ENCODE measurements at regions not wholly inside any gene's neighbourhood (a gene's known extent, or its start where the extent isn't known, plus 50 kb on each side); places are given as distances from the start of the nearest gene placed in this dataset.

DNA sequence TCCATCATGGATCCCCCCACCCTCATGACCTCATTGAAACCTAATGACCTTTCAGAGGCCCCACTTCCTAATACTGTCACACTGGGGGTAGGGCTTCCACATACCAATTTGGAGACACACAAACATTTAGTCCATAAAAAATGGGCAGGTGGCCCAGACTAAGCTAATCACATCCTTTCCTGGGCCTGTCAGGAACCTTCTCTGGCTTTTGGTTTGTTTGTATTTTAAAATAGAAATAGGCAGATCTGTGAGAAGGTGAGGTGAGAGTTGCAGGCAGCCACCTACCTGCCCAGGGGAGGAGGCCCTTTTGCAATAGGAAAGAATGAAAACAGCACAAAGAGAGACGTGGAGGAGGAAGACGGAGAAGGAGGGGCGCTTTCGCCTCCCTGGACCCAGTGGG lies 90.2 kb upstream of the BOD1 start:
- TF ChIP-seq CTCF (IDR thresholded peaks at IDR 0.05) (no peak), ZFX (IDR thresholded peaks at IDR 0.05; ENCODE audit: borderline replicate concordance) (no peak)
